ENCODE measurements at regions not wholly inside any gene's neighbourhood (a gene's known extent, or its start where the extent isn't known, plus 50 kb on each side); places are given as distances from the start of the nearest gene placed in this dataset.

GRCh38 chr1:70890408-70890807, 157.2 kb downstream of the PTGER3 start:
- TF ChIP-seq, protein P1, sequence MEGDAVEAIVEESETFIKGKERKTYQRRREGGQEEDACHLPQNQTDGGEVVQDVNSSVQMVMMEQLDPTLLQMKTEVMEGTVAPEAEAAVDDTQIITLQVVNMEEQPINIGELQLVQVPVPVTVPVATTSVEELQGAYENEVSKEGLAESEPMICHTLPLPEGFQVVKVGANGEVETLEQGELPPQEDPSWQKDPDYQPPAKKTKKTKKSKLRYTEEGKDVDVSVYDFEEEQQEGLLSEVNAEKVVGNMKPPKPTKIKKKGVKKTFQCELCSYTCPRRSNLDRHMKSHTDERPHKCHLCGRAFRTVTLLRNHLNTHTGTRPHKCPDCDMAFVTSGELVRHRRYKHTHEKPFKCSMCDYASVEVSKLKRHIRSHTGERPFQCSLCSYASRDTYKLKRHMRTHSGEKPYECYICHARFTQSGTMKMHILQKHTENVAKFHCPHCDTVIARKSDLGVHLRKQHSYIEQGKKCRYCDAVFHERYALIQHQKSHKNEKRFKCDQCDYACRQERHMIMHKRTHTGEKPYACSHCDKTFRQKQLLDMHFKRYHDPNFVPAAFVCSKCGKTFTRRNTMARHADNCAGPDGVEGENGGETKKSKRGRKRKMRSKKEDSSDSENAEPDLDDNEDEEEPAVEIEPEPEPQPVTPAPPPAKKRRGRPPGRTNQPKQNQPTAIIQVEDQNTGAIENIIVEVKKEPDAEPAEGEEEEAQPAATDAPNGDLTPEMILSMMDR (optimal IDR thresholded peaks at IDR 0.05 in 1 of 3, IDR thresholded peaks at IDR 0.05 in 1 of 3, conservative IDR thresholded peaks at IDR 0.05 in 1 of 3; ENCODE audit: extremely low read depth in 1 of 3, insufficient read depth in 2 of 3, low read length in 3 of 3), result no peak
- no peak for TF ChIP-seq EZH2 (IDR thresholded peaks at IDR 0.05; ENCODE audit: low read length)
